Mucosa of rectum (tissue), 2 donors: ENCODE measurements at regions not wholly inside any gene's neighbourhood (a gene's known extent, or its start where the extent isn't known, plus 50 kb on each side); places are given as distances from the start of the nearest gene placed in this dataset.
"Not testable (repeated sequence)": the region's sequence is repeated elsewhere in the genome, so short reads cannot be mapped to it uniquely, and the experiment has no call there.

Source experiments
- H3K27ac ChIP-seq, 2 donors: one replicate each; pipeline ENCODE4 v1.7.0; 2013; ENCODE audit warnings: inconsistent platforms in 2 of 2, low read depth in 2 of 2, low read length in 2 of 2
- H3K27me3 ChIP-seq, 2 donors: one replicate each; pipeline ENCODE4 v1.7.0; 2013; ENCODE audit warnings: low read length in 2 of 2; ENCODE audit not compliant: control insufficient read depth in 2 of 2, insufficient read depth in 2 of 2
- H3K36me3 ChIP-seq, 2 donors: one replicate each; pipeline ENCODE4 v1.7.0; 2013; ENCODE audit warnings: low read length in 2 of 2; ENCODE audit not compliant: control insufficient read depth in 2 of 2, insufficient read depth in 2 of 2
- H3K4me1 ChIP-seq, 2 donors: one replicate each; pipeline ENCODE4 v1.7.0; 2013; ENCODE audit warnings: low read length in 2 of 2, mild to moderate bottlenecking in 1 of 2; ENCODE audit not compliant: control insufficient read depth in 2 of 2, insufficient read depth in 2 of 2
- H3K4me3 ChIP-seq, 2 donors: one replicate each; pipeline ENCODE4 v1.7.0; 2013; ENCODE audit warnings: low read length in 2 of 2
- H3K9ac ChIP-seq, 2 donors: one replicate each; pipeline ENCODE4 v1.7.0; 2013; ENCODE audit warnings: low read length in 2 of 2, low read depth in 1 of 2, mild to moderate bottlenecking in 1 of 2
- H3K9me3 ChIP-seq, 2 donors: one replicate each; pipeline ENCODE4 v1.7.0; 2013; ENCODE audit warnings: low read length in 2 of 2; ENCODE audit not compliant: control insufficient read depth in 2 of 2
- donor health status: healthy.
- donor health status: Normal muscosa, but diverticular disease.

DNA sequence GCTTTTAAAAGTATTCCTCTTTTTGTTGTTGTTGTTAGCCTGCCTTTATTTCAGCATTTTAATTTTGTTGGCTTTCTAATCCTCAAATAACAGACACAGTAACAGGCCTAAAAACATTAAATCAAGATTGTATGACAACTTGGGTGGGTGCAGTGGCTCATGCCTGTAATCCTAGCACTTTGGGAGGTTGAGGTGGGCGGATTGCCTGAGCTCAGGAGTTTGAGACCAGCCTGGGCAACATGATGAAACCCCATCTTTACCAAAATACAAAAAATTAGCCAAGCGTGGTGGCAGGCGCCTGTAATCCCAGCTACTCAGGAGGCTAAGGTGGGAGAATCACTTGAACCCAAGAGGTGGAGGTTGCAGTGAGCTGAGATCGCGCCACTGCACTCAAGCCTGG, 220.9 kb upstream of the PPP1R3A start:
- H3K4me1 ChIP-seq, H3K36me3 ChIP-seq, H3K9me3 ChIP-seq, H3K27ac ChIP-seq, H3K27me3 ChIP-seq, H3K4me3 ChIP-seq, H3K9ac ChIP-seq: not testable (repeated sequence)

DNA sequence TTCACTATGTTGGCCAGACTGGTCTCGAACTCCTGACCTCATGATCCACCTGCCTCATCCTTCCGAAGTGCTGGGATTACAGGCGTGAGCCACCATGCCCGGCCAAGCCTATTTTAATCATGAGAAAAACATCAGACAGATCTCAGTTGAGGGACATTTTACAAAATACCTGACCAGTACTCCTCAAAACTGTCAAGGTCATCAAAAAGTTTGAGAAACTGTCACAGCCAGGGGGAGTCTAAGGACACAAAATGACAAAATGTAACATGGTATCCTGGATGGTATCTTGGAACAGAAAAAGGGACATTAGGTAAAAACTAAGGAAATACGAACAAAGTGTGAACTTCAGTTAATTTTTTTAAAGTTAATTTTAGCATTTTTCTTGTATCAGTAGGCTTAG, 219.8 kb upstream of the PPP1R3A start:
- Histone ChIP-seq H3K27me3 (no peaks in the 10 kb centered on the region), H3K4me1 (no peaks in the 10 kb centered on the region), H3K36me3 (no peaks in the 10 kb centered on the region), H3K27ac (no peak overlapping the region), H3K4me3 (no peak overlapping the region), H3K9me3 (no peaks in the 10 kb centered on the region), H3K9ac (no peak overlapping the region)

DNA sequence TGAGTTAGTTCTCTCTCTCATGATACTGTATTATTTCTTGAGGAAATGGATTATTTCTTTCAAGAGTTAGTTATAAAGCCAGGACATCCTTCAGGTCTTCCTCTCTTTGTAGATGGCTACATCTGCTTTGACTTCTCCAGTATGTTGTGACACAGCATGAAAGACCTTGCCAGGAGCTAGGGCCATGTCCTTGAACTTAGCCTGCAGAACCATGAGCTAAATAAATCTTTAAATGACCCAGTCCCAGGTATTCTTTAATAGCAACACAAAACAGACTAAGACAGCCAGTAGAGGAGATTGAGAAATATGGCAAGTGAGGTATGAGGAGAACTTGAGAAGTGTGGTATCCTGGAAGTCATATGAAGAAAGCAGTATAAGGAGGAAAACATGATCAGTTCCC, 214.9 kb upstream of the PPP1R3A start:
- no peak overlapping the region for H3K9ac ChIP-seq

DNA sequence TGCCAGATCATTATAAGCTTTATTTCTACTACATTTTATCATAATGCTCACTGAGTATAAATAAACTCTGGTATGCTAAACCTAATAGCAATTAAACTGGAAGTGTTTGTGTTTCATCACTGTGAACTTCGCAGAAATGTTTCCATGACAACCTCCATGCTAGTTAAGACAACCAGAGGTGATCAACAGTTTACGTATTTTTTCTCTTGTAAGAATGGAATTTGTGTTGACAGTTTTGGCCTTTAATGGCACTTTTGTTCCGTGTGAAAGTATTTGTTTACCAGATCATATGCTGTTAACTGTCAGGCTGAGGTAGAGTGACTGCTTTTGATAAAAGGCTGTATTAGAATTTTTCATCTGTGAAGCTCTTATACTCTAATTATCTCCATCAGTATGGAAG, 212.1 kb upstream of the PPP1R3A start:
- Histone ChIP-seq H3K9me3 (no peaks in the 10 kb centered on the region), H3K27me3 (no peaks in the 10 kb centered on the region), H3K9ac (no peak overlapping the region), H3K36me3 (no peaks in the 10 kb centered on the region), H3K27ac (no peak overlapping the region), H3K4me3 (no peak overlapping the region), H3K4me1 (no peaks in the 10 kb centered on the region)

More for the DNA sequence above, 214.9 kb upstream of the PPP1R3A start:
- Histone ChIP-seq H3K4me1 (no peaks in the 10 kb centered on the region), H3K27ac (no peak overlapping the region), H3K4me3 (no peak overlapping the region), H3K9me3 (no peaks in the 10 kb centered on the region), H3K27me3 (no peaks in the 10 kb centered on the region), H3K36me3 (no peaks in the 10 kb centered on the region)

DNA sequence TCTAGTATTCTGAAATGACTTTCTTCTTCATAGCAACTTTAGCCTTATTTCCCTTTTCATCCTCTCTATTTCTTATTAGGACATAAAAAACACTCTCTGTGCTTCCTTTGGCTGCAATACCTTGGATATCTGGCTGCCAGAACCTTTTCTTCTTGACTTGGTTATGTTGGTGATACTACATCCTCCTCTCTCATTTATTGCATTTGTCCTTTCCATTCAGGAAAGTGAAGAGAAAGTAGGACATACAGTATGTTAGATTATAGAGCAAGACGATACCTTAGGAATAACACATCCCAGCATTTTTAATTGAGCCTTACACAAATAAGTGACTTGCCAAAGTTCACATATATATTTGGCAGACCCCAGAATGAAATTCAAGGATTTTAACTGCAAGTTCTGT, 210.1 kb upstream of the PPP1R3A start:
- H3K27ac ChIP-seq, result no peak overlapping the region
- H3K9me3 ChIP-seq, result no peaks in the 10 kb centered on the region
- H3K4me1 ChIP-seq, result no peaks in the 10 kb centered on the region
- H3K4me3 ChIP-seq, result no peak overlapping the region
- H3K27me3 ChIP-seq, result no peaks in the 10 kb centered on the region
- no peak overlapping the region for H3K9ac ChIP-seq
- no peaks in the 10 kb centered on the region for H3K36me3 ChIP-seq

DNA sequence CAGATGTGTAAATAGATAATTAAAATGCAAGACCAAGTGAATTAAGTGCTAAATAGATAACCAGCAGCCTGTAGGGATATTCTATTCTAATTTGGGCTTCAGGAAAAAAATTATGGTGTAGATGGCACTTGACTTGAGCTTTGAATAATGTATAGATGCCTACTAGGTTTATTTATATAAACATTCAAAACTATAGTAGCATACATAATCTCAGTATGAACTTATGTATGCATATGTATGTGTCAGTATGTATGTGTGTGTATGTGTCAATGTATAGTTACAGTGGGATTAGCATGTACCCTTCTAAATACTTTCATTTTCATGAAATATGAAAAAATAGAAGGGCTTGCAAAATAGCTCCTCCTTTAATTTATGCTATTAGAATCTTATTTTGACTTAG, 207.3 kb upstream of the PPP1R3A start:
- Histone ChIP-seq H3K36me3 (no peaks in the 10 kb centered on the region), H3K4me3 (no peak overlapping the region), H3K4me1 (no peaks in the 10 kb centered on the region), H3K27me3 (no peaks in the 10 kb centered on the region), H3K9ac (no peak overlapping the region), H3K27ac (no peak overlapping the region), H3K9me3 (no peaks in the 10 kb centered on the region)

DNA sequence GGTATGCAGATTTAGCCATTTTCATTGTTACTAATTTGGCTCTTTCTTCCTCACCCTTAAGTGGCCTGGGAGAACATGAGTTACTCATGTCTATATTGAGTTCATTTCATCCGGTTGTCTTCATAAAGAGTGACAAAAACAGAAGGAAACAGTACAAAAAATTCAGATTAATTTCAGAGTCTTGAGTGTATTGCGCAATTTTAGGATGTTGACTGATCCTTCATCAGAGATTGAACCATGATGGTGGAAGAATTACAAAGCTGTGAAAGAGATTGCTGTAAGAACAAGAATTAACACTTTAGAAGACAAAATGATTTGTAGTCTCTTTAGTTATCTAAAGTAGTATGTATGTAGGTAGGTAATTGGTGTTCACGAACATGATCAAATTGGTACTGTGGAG, 194.0 kb upstream of the PPP1R3A start:
- no peak overlapping the region for H3K4me3 ChIP-seq
- no peaks in the 10 kb centered on the region for H3K27me3 ChIP-seq
- H3K36me3 ChIP-seq, result no peaks in the 10 kb centered on the region
- H3K9me3 ChIP-seq, result no peaks in the 10 kb centered on the region
- no peak overlapping the region for H3K9ac ChIP-seq
- no peak overlapping the region for H3K27ac ChIP-seq
- H3K4me1 ChIP-seq, result no peaks in the 10 kb centered on the region

DNA sequence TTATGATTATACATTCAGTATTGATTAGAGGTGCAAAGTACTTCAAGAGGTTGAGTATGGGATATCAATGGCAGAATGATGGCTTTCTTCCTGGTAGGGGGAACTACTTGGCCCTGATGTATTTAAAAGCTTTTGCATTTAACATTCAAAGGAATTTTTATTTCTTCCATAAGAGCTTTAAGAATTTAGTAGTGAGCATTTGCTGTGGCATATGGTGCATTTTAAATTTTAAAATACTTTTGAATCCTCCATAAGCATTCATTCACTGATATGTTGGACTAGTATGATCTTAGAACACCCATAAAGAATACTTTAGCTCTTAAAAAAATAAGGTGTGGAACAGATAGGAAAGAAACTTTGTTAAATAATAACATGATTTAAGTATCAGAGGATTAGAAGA, 191.9 kb upstream of the PPP1R3A start:
- no peak overlapping the region for H3K9ac ChIP-seq
- H3K9me3 ChIP-seq, result no peaks in the 10 kb centered on the region
- no peak overlapping the region for H3K27ac ChIP-seq
- no peaks in the 10 kb centered on the region for H3K27me3 ChIP-seq
- H3K36me3 ChIP-seq, result no peaks in the 10 kb centered on the region
- no peak overlapping the region for H3K4me3 ChIP-seq
- no peaks in the 10 kb centered on the region for H3K4me1 ChIP-seq

DNA sequence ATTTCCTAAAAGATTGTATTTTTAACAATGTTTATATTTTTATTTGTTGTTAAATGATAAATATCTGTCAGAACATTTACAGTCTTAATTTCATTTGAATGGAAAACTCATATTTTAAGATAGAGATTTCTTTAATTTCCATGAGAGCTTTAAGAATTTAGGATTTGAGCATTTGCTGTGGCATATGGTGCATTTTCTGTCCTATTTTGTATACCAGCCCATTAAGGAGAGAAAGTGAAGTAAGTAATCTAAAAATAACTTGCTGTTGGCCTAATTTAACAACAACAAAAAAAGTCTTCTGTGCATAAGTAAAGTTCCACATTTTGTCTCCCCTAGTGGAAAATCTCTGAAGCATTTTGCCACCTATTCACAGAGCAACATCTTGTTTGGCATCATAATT, 190.9 kb upstream of the PPP1R3A start:
- Histone ChIP-seq H3K9me3 (no peaks in the 10 kb centered on the region), H3K27me3 (no peaks in the 10 kb centered on the region), H3K9ac (no peak overlapping the region), H3K36me3 (no peaks in the 10 kb centered on the region), H3K27ac (no peak overlapping the region), H3K4me3 (no peak overlapping the region), H3K4me1 (no peaks in the 10 kb centered on the region)

DNA sequence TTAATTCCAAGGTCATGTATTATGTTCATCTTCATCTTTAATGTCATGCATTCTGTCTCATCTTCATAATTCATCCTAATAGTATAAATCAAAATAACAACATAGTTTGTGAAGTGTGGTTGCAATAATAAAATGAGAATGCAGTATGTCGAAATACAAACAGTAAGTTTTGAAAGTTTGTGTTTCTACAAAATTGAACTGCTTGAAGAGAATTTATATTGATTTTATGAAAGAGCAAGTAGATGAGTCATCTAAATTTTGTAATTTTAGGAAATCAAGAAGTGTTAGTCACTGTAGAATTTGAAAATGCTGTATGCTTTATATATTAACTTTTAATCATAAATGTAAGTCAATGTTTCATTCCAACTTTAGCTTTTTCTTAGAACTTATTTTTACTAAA, 190.5 kb upstream of the PPP1R3A start:
- Histone ChIP-seq H3K27ac (no peak overlapping the region), H3K4me3 (no peak overlapping the region), H3K27me3 (no peaks in the 10 kb centered on the region), H3K36me3 (no peaks in the 10 kb centered on the region), H3K4me1 (no peaks in the 10 kb centered on the region), H3K9ac (no peak overlapping the region), H3K9me3 (no peaks in the 10 kb centered on the region)

DNA sequence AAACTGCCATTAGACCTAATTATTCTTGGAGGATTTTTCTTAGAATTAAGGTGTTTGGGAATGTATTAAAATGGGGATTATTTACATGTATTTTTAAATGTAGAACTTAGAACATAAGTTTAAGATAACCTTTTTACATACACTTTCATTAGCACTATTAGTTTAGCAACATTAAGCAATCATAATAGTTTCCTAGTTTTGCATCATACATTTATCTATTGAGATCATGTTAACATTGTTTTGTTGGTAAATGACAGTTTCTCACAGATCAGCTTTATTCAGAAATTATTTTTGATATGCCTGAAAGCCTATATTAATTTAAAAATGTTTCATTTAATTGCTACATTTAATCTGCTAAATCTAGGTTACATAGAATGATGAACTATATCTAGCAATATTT, 189.7 kb upstream of the PPP1R3A start:
- no peak overlapping the region for H3K27ac ChIP-seq
- H3K9ac ChIP-seq, result no peak overlapping the region
- H3K9me3 ChIP-seq, result no peaks in the 10 kb centered on the region
- no peak overlapping the region for H3K4me3 ChIP-seq
- no peaks in the 10 kb centered on the region for H3K4me1 ChIP-seq
- no peaks in the 10 kb centered on the region for H3K27me3 ChIP-seq
- no peaks in the 10 kb centered on the region for H3K36me3 ChIP-seq
